ENCODE measurements at regions not wholly inside any gene's neighbourhood (a gene's known extent, or its start where the extent isn't known, plus 50 kb on each side); places are given as distances from the start of the nearest gene placed in this dataset.

DNA sequence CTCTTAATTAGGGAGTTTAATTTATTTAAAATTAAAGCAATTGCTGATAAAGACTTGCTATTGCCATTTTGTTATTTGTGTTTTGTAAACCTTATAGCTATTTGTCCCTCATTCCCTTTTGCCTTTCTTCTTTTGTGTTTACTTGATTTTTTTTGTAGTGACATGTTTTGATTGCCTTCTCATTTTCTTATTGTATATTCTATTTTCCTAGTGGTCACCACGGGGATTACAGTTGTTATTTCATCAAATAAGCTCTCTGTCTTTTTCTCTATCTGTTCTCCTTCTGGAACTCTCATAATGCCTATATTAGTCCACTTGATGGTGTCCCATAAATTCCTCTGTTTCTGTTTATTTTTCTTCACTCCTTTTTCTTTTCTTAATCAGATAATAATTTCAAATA is 64.4 kb upstream of the FRY start:
- no peak for TF ChIP-seq POLR2A (IDR thresholded peaks at IDR 0.05)
- TF ChIP-seq CTCF (IDR thresholded peaks at IDR 0.05) = no peak

All from lower leg skin (tissue), 3 donors.